ENCODE measurements at regions not wholly inside any gene's neighbourhood (a gene's known extent, or its start where the extent isn't known, plus 50 kb on each side); places are given as distances from the start of the nearest gene placed in this dataset.
A peak's percentile ranks its signal among the peaks of the same experiment; 100 is the strongest.

DNA sequence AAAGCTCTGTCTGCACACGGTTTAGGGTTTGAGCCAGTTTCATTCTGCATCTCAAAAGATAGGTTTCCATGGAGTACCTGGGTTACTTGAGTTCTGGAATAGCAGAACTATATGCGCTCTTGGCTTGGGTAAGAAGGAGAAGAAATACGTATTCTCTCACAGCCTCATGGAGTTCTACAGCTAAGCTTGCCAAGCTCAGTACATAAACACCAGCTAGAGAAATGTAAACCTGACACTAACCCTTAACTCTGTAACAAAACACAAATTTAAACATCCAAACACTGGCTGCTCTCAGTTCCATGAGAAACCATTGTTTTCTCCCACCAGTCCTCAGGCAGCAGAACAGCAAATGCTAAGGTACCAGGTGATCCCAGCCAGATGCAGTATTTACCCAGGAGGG is 557.2 kb downstream of the INHBA start:
- DNase-seq (ENCODE audit: low read depth), result no peak

DNA sequence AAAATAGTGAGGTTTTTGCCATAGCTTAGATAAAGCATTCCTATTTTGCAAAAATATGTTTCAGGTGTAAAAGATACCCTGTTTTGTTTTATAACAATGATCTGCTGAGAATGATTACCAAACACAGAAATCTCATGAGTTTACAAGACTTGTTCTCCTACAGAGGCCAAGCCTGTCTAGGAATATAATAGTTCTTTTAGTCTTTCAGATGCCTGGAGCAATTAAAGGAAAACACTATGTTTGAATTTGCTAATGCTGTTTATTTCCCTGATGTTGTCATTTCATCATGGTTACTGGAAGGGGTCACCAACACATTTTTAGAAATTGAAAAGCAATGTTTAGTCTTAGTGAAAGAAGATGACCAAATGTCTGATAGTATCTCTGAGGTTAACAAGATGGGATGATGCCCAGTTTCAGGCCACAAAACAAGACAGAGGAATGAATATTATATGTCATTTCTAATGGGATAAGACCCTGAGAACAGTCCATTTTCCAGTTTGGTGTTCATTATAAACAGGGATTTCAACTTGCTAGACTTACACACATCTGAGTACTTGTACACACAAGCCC is 559.9 kb downstream of the INHBA start:
- no peak for DNase-seq (ENCODE audit: low read depth)

DNA sequence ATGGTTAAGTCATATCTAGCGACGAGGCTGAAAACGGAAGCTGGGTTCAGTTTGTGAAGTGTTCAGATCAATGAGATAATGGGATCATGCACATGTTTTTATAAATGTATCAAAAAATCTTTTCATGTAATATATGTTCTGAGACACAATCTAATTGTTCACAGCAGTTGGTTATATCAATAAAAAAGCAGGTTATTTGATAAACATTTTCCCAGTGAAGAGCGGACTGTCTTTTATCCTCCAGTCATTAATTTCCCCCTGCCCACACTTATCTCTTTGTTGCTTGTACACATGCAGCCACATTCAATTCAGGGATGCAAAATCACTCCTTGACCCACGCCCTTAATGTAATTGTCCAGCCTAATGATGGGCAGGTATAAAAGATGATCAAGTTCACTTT is 563.1 kb downstream of the INHBA start:
- DNase-seq (ENCODE audit: low read depth), result no peak

DNA sequence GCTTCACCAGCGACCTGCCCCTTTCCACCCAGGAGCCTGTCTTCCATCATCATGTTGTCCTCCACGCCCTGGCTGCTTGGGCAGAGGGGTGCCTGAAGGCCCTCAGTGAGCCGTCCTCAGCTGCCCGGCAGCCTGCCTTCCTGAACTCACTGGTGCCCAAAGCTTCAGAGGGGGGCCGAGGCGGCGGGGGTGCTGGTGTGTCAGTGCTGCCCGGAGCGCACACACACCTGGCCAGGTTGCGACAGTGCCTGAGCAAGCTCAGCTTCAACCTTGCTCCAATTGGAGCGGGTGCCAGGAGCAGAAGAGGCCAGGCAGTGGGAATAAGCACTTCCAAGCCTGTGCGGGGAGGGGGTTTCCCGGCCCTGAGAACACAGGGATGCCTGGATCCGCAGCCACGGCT is 566.3 kb downstream of the INHBA start:
- no peak for DNase-seq (ENCODE audit: low read depth)

DNA sequence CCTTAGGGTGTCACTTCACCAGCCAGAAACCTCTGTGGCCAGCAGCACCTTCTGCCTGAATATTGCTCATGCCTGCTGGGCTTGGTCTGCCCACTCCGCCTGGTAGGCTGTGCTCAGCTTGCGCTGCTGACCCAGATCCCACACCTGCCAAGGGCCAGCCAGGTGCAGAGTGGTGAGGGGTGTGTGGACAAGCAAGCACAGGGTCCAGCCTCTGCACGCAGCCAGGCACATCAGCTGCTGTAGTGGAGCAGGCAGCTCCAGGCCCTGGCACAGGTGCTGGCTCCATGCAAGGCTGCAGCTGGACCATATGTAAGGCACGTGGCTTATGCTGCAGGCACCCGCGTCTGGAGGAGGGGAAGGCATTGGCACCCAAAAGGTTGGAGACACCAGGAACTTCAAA is 567.4 kb downstream of the INHBA start:
- no peak for DNase-seq (ENCODE audit: low read depth)

DNA sequence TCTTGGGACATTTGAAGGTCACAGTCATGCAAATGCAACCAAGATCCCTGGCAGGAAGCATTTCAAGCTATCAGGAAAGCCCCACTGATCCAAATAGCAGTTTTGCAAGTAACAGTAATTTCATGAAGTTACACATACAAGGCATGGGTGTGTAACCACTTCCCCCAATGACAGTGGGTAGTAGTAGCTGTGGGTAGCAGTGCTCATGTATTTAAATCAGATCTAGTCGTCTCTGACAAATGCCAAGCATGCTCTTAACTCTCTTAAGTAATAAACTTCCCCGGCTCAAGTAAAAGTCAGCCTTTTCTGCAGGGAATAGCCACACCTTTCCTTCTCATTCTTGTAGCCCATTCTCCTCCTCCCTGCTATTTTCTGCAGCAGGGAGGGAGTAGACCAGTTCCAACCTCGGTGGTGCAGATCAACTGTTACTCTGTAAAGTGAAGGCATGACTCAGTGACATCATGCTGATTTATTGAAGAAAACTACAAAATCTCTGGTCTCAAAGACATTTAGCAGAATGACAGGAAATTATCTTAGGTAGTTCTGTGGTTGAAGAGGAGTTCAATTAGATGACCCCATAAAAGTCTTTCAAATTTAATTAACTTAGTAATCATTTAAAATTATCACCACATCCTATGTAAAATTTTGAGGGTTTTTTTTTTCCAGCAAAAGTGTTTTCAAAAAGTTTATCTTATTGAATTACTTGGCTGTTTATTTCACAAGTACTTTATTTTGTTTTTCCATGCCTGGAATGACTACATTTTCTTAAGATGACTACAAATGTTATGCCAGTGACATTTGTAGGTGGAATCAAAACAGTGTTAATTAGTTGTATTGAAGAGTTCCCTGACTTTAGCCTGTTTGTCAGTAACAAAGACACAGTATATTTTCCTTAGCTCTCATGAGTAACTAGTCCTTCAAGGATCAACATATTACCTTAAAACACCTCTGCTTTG is 568.3 kb downstream of the INHBA start:
- no peak for DNase-seq (ENCODE audit: low read depth)

DNA sequence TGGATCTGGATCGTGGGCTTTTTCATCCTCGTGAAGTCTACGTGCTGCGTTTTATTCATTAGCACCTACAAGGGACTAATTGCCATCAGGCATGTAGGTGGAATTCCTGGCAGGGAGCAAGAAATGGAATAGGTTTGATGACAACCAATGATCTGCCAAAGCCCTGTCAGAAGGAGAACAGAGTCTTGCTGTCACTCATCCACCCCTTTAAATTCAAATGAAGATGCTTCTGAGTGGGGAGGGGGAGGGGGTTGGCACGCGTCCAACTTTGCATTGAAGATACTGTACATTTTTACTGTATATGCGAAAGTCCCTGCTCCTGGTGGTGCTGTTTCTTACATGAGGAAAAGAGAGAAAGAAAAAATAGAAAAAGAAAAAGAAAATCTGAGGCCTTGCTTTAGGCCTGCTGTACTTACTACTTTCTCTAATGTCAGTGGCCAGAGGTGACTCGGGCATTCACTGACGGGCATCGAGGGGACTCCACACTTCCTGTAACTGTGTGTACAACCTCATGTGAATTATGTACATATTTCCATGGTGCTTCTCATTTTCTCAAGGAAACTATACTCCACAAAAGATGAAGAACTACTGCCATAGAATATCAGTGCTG is 569.1 kb downstream of the INHBA start:
- DNase-seq (ENCODE audit: low read depth), result no peak

DNA sequence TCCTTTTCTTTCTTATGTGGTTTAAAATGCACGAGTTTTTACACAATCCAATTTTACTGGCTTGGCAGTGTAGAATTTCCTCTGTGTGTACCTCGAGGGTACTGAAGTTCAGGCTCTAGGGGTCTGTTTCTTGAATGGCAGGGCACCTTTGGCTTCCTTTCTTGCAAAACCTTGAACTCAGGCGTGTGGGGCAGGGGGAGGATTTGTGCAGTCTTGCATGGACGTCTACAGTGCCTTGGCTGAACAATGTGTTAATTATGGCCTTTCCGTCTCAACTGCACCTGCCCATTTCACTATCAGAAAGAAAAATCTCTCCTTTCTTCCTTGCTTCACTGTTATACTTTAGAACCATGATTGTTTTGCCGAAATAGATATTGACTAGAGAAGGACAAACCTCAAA is 570.9 kb downstream of the INHBA start:
- no peak for DNase-seq (ENCODE audit: low read depth)

DNA sequence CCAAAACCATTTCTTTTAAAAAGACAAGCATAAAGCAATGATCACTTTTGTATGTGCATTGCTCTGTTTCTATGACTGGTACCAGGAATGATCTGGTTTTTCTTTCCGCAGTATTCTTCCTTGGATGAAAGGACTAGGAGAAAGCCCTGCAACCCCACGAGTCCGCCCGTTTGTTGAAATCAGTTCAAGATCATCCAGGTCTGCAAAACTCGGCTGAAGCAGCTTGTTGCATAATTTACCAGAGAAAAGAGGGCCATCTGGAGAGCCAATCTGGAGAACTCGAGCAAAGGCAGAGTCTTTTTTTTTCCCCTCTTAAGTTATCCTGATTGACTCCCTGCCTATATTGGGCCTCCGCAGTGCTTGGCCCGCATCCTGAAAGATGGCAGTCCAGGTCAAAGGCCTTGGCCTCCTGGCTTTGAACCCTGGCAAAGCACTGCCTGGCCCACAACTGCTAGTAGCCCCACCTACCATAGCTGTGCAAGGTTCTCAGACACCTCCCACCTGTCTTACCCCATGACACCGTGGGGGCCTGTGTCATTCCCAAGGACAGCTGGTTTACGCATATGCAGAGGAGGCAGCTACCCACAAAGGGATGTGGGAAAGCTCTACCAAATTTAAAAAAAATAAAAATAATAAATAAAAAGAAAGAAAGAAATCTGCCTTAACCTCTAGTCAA is 572.2 kb downstream of the INHBA start:
- peak; percentile 55 for DNase-seq (ENCODE audit: low read depth)

DNA sequence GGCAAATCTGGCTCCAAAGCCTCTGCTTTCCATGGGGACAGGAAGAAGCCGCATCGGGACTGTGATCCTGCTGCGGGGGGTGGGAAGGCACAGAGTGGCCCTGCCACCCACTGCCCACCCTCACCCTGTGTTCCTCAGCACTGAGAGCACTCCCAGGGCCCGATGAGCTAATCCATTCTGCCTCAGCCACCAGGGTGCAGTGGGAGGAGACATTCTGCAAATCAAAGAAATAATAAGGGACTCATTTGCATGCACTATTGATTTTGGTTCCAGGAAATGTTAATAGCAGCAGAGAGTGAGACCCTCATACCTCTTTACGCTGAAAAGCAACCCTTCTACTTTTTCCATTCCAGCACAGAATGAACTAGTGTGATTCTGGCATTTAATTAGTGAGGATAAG is 572.8 kb downstream of the INHBA start:
- DNase-seq (ENCODE audit: low read depth), result no peak

DNA sequence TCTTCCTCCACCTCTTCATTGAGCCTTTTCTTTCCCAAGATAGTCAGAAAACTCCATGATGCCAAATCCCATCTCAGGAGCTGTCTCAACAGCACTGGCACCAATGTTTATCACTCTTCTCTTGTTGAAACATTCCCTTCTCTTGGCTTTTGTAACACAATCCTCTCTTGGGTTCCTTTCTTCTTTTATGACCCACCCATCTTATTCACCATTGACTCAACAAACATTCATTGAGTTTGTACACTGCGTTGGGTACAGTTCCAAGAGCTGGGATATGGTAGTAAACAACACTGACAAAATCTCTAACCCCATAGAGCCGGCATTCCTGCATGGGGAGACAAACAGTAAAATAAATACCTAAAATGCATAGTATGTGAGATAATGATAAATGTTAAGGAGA is 577.5 kb downstream of the INHBA start:
- DNase-seq (ENCODE audit: low read depth), result no peak

DNA sequence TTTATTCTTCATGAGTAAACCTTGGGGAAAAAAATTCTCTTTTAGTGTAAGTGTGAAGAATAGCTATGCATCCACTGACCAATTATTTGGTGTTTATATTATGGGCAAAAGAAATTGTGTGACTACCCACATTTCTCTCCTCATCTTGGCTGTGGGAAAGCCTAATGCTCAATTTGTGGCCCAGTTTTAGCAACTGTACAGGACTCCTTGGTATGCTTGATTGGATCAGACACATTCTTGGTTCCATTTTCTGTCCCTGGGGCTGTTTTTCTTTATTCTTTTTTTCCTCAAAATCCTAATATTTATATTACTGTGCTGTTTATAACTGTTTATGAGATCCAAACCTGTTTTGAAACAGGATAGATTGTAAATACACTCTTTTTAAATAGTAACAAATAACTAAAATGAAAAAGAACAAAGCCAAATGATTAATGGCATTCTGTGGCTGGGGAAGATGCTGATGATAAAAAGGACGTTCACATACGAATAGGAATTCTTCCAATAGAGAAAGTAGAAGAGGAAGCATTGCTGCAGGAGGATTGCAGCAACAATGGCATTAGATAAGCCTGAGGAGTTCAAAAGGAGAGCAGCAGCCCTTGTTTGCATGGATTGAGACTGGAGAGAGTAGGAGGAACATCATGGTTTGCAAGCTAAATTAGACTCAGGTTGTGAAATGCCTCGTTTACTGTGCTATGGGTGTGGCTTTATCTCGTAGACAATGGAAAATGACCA is 580.5 kb downstream of the INHBA start:
- DNase-seq (ENCODE audit: low read depth), result no peak

DNA sequence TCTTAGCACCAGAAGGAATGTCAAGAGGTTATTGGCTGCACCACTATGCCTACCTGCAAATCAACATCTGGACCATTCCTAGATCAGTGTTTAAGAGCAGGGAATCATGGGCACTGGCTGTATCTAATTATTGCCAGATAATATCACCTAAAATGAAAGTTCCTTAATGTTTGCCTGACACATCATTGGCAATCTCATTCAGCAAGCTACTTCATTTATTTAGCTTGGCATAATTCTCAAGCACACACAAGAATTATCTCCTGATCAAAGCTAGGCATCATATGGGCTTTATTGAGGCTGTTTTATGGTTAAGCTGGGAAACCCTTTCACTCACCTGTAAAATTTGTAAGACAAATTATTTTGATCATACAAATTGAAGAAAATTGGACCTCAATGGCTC is 581.7 kb downstream of the INHBA start:
- DNase-seq (ENCODE audit: low read depth), result no peak

DNA sequence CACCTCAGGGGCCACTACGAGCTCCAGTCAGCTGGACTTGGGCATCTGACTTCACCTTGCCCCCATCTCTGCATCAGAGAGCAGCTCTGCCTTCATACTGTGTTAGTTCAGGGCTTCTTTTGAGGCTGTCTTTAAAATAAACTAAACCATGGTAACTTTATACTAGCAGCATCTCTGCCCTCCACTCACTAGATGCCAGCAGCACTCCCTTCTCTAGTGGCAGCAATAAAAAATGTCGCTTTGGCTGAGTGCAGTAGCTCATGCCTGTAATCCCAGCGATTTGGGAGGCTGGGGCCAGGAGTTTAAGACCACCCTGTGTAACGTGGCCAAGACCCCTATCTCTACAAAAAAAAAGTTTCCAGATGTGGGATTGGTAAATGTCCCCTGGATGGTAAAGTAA is 584.4 kb downstream of the INHBA start:
- DNase-seq (ENCODE audit: low read depth), result no peak

DNA sequence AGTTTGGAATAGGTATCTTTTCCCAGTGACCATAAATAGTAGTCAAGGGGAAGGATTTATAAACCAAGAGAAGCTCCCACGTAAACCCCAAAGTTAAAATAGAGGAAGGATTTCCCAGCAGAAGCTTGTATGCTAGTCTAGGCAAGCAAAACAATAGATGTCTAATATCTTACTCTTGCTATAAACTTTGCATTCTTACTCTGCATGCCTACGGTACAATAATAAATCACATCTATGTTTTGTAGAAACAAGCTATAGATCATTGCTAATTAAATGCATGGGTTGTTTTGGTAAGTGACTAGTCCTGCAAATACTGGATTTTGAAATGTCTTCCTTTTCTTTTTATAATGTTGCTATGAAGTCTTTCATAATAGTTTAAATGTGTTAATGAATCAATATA is 585.5 kb downstream of the INHBA start:
- DNase-seq (ENCODE audit: low read depth), result no peak

DNA sequence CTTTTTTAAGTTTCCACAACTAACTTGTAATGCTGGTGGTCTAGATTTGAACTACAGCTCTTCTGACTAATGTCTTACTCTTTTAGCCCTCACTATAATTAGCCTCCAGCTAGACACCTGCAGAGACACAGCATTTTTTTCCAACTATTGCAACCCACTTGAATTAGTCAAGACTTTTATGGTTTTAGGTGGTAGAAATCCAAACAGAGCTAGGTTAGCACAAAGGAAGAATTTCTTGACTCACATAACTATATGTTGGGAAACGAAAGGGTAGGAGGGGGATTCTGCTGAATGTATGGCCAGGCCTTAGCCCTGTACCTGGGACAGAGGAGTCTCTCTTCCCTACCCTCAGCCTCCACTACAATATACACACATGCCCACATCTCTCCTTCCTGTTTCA is 586.1 kb downstream of the INHBA start:
- DNase-seq (ENCODE audit: low read depth), result no peak

DNA sequence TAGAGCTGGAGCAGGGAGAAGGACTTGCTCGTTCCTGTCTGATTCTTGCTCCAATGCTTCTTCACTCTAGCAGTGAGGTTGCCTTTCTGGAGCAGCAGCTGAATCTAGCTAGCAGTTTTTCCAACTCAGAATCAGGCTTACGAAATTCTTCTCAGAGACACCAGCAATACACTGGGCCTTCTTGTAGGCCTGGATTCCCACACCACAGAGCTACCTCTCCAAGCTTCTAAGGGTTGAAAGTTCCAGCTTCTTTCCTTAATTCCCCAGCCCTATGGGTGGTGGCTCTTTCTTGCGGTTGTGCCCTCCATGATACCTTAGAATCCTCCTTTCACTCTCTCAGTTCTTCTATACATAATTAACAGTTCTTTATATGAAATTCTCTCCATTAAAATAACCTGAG is 586.6 kb downstream of the INHBA start:
- no peak for DNase-seq (ENCODE audit: low read depth)

DNA sequence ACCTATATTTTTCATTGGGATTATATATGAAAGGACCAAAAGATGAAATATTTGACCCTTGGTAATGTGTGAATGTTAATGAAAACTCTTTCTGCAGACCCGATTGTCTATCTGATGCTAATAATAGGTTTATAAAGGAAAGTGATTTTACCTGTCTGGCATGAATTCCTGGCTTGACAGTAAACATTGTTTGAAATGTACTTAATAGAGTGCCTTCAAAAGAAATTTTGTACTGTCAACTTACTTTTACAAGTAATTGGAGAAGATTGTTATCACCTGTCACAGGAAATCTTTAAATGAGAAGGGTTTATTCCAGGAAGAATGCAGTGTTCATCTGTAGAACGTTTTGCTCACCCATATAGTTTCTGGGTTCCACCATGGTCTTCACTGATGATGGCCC is 588.2 kb downstream of the INHBA start:
- DNase-seq (ENCODE audit: low read depth), result no peak

DNA sequence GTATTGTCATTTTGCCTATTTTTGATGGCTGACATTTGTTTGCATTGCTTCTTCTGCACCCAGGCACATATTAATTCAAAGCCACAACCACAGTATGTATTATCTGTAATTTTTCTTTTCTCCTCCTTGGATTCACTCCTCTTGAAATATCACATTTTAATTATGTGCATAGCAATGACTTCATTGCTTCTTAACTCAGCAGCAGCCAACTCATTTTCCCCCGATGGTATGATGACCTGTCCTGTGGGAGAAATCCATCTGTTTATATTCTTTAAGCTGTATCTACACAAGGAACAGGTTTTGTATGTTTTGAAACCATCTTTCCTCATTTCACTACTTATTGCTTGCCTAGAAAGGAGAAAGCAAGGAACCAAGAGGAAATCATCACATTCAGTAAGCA is 588.8 kb downstream of the INHBA start:
- no peak for DNase-seq (ENCODE audit: low read depth)

DNA sequence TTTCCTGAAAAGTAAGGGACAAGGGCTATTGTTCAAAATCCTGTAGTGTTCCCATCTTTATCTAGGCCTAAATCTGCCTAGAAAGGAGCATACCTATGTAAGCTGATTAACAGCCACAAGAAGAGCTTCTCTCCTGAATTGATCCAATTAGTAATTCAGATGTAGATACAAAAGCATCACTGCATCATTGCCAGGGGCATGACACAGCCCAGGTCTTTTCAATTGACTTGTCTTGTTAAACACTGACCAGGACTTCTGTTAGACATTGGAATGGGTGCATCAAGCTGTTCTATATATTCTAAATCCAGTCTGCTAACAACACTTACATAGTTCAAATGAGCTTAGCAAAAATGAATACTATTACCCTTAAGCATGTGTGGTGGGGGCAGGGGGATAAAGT is 589.2 kb downstream of the INHBA start:
- DNase-seq (ENCODE audit: low read depth), result no peak

DNA sequence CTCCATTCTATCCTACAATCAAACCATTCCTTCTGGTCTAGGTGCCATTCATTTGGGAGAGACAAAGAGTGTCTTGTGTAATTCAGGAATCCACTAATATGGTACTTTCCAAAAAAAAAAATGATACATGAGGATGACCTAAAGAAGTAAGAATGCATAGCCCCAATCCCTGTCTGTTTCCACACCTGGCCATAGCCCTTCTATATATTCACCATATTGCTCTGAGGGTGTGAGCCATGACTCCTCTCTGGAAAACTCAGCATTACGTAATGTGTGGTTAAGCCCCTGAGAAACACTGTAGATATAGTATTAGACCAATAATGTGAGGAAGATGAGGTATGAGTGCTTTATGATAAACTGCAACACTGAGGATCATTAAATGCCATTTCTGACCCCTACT is 592.7 kb downstream of the INHBA start:
- DNase-seq (ENCODE audit: low read depth), result no peak
